ENCODE measurements at regions not wholly inside any gene's neighbourhood (a gene's known extent, or its start where the extent isn't known, plus 50 kb on each side); places are given as distances from the start of the nearest gene placed in this dataset.

DNA sequence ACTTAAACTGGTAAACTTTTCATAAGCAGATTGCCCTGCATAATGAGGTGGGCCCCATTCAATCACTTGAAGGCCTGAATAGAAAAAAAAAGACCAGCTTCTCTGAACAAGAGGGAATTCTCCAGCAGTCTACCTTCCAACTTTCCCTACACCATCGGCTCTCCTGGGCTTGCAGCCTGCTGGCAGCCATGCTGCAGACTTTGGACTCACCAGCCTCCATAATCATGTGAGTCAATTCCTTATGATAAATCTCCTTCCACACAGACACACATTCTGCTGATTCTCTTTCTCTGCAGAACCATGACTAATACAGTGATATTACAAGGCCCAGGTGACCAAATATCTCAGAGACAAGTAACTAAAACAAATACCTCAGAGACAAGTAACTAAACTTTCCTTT lies 113.8 kb upstream of the WDR17 start:
- no peak for DNase-seq

DNA sequence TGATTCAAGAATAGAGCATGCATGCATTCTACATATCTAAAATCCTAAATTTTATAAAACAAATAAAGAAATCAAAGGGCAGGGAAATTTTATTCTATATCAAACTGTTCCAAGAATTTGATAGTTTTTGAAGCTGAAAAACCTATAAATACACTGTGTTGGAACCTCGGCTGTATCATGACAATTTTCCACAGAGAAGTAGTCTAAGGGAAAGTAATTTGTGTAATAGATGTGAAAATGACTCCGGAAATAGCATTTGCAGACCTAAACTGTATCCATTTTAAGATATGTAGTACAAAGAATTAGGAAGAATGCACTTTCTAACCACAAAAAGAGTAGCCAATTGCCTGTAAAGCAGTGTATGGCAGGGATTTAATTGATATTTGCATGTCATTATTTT lies 112.5 kb upstream of the WDR17 start:
- no peak for DNase-seq

DNA sequence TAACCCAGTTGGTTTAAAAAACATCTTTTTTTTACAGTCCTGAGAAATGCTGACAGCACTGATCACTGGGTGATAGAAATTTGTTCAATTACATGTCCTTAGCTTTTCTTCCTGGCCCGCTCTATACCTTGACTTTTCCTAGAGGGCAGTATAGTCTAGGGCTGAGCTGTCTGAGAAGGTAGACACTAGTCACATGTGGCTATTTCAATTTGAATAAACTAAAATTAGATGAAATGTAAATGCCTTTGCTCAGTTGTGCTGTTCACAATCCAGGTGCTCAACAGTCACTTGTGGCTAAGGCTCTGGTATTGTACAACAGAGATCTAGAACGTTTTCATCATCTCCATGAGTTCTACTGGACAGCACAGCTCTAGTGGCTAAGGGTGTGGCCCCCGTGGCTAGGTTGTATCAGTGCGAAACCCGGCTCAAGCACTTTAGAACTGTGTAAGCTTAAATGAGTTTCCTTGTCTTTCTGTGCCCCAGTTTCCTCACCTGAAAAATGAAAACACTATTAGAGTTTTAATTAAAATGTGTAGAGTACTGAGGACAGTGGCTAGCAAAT lies 111.6 kb upstream of the WDR17 start:
- no peak for DNase-seq

DNA sequence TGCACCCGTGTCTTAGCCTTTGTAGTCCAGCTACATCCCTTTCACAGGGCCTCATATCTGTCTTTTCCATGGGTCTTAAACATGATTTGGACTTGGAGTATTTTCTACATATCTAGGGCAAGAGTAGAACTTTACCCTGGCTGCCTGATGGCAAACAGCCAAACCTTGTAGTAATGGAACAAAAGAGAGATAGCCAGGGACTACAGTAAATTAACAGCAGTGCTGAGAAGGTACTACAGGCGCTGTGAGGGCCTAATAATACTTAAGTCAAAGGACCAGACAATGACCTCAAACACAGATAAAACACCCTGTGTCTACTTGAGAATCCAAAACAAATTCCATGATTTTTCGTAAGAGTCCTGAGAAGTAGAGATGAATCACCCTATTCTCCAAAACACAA lies 111.0 kb upstream of the WDR17 start:
- no peak for DNase-seq

DNA sequence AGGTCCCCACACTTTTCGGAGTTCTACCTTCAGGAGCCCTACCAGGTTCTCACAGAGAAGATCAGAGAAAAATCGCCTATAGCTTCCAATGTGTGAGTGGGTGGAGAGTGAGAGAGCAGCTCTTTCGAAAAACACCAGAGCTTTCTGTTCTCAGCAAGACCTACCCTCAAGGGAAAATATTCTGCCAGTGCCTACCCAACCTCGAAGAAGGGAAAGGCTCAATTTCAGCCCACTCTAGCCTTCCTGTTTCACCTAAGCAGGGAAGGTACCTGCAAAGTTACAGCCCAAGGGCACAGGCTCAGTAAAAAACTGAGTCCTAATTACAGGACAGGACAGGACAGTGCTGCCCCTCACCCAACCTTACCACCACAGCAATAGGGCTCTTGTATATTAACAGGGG lies 104.0 kb upstream of the WDR17 start:
- no peak for DNase-seq

DNA sequence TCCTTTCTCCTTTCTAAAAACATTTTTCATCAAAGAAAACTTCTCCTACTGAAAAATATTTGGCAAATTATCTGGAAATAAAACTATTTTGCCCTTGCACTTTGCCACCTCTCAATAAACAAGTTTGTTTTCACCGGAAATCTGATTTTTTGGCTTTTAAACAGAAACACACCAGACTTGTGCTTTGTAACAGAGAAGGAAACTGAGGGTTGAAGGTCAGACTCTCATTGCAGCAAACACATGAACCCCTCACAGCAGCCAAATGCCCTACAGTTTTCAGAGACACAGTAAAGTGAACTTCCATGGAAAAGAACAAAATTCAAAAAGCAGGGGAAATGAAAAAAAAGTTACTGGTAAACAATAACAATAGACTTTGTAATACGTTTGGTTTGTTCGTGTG lies 95.6 kb upstream of the WDR17 start:
- no peak for DNase-seq

DNA sequence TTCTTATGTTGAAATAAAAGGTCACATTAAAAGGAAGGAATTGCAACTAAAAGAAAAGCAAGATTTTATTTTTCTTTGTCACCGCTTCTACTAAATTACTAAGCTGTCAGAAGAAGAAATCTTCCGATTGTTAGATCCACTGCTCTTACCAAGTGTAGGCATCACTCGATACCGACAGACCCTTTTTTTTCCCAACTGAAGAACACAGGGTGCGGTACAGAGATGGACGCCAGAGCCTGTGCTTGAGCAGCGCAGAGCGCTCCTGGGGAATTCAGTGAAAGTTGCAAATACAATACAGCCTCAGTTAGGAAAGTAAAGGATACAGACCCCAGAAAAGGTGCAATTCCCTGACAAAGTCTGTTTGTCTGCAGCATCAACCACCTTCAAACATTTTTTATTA lies 94.9 kb upstream of the WDR17 start:
- DNase-seq, result no peak

DNA sequence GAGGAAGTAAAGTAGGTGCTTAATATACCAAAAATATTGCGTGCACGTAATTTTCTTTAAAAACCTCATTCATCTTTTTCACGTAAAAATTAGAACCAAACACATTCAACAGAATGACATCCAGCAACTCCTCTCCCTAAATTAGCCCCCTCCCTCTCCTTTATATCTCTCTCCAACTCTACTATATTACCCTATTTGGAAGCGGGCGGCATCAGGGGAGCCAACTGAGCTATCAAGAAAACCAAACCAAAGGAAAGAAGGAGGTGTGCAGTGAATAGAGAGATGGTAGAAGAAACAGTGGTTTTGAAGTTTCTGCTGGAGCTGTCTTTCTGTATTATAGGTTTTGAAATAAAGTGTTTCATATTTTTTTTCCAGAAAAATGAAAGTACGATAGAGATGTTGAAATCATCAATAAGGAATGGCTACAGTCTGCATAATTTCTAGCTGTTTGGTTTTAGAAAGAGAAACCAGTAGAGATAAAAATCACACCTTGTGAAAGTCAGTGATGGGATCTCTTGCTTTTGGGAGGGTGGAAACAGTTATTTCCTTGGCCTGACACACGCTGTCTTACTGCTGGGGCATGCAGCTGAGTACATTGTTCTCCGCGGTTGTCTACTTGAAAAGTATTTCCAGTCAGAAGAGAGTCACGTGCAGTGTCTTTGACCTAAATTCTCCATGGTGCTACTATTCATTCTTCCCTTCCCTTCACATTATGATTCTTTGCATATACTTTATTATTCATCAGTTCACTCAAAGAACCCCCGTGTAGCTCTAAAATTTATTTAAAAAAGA lies 94.1 kb upstream of the WDR17 start:
- no peak for DNase-seq

DNA sequence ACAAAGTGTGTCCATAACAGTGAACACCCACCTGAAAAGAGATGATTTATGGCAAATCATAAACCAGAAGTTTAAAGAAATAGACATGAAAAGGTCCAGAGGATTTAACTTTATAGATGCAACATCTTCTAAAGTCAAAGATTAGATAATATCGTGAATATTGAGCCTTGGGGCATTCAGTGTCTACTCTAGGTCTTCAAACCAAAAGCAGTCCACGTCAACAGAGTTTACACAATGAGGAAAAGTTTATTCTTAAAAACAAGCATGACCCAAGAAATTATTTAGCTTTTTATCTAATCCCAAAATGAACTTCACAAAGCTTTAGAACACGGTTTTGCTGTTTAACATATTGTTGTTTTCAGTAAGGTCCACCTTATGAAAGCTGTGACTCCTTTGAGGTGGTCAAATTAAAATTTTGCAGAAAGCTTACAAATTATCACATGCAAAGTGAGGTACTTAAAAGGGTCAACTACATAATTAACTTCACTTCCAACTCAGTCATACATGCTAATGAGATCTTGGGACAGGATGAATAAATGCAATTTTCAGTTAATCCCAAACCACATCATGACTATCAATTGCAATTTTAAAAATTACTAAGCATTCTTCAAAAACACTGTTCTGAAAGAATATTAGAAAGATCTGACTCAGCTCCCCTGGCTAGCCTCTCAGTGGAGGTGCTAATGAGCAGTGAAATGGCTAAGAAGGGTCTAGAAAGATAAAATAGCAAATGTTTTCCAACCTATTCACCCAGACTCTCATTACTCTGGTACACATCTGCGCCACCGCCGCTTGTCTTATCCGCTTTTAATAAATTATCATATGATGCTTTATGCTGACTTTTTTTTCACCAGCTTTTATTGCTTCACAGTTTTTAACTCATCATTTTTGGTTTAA lies 92.4 kb upstream of the WDR17 start:
- no peak for DNase-seq

DNA sequence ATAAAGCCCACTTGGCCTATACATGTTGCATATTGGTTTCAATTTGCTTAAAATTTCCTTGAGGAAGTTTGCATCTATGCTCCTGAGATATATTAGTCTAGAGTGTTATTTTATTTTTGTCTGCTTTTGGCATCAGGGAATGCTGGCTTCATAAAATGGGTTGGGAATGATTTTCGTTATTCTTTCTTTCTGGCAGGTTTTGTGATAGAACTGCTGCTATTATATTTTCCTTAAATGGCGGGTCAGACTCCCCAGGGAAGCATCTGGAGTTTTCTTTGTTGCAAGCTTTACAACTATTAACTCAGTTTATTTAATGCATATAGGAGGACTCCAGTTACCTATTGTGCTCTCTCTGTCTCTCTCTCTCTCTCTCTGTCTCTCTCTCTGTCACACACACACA lies 82.0 kb upstream of the WDR17 start:
- DNase-seq, result no peak

DNA sequence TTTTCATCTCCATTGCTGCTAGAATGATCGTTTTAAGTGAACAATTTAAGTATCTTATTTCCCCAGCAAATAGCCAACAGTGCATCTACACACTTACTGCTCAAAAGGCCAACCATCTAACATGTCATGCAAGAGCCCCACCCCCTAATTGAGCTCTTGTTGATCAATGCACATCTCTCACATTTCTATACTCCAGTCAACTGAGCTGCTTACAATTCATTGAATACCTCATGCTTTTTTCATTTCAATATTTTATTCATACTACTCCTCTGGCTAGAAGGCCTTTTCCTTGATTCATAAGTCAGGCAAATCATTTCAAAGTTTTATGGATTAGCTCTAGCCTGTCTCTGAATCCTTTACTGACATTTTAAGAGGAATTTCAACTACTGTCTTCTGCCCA lies 79.0 kb upstream of the WDR17 start:
- no peak for DNase-seq

DNA sequence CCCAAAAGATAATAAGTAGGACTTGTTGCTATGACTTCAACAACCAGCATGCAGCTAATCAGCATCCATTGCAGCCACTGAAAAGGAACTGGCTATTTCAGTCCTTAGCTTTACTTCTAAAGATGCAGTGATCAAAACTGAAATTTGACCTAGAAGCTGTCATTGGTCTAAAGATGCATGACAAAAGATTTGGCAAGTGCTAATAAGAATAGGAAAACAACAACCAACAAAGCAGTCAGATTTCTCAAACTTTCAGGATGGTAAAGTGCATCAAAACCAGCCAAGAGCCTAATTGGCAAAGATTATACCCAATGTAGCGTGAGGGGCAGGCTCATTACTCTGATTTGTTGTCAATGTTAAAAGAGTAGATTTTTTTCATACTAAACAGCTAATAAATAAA lies 77.1 kb upstream of the WDR17 start:
- DNase-seq, result no peak

DNA sequence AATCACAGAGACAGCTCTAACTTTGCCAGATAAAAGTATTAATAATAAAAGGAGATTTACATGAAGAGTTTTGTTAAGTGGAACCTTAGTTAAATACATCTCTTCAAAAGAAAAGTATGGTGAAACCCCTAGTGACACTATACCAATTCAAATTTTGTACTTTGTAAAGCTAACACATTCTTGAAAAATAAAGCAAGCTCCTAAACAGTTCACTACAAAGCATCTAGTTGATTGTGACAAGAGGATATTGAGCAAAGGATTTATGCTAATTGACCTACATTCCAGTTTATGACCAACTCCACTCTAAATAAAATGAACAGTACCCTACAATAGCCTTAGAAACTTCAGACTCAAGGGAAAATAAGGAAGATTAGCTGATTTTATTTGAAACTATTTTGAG lies 69.4 kb upstream of the WDR17 start:
- no peak for DNase-seq

DNA sequence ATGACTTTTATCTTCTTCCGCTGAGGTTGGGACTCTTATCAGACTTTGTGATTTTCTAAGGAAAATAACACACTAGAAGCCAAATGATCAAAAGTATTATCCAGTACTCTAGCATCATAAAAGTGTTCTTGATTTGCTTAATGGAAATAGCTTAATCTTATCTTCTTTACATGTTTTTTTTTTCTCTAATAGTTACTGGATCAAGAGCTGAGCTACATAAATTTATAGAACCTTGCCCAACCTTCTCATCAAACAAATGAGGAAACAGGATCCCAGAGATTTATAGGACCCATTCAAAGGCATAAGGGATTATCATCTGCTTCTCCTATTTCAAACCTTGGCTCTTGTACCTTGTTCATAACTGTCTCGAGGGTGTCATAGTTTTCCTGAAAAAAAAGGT lies 68.3 kb upstream of the WDR17 start:
- no peak for DNase-seq

DNA sequence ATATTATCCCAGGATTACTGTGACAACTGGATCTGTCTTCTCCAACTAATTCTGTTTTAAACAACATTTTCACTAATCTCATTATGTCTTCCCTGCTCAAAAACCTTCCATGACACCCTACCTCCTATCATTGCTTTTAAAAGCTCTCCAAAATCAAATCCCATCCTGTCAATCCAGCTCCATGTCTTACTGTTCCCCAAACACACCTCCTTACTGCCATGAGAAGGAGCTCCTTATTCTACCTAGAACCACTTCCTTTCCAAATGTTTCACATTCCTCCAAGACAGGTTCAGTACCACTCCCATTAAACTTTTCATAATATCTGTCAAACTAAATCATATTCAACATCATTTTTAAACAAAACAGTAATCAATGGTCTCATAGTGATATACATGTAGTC lies 66.9 kb upstream of the WDR17 start:
- no peak for DNase-seq

DNA sequence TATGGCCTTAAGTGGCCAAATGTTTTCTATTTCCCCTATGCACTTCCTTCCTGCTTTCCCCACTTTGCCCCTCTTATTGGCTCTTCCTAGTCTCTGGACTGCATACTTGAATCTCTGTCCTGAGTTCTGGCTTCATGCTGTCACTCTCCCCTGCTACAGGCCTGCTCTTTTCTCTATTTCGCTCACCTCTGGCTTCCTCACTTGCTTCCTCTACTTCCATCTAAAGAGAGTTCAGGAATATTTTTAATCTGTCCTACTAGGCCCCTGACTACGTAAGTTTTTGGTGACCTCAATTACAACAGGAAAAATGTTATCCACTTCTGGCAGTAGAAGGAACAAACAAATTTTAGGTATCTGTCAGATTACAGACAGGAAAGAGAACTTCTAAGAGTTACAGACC lies 65.7 kb upstream of the WDR17 start:
- DNase-seq, result no peak

DNA sequence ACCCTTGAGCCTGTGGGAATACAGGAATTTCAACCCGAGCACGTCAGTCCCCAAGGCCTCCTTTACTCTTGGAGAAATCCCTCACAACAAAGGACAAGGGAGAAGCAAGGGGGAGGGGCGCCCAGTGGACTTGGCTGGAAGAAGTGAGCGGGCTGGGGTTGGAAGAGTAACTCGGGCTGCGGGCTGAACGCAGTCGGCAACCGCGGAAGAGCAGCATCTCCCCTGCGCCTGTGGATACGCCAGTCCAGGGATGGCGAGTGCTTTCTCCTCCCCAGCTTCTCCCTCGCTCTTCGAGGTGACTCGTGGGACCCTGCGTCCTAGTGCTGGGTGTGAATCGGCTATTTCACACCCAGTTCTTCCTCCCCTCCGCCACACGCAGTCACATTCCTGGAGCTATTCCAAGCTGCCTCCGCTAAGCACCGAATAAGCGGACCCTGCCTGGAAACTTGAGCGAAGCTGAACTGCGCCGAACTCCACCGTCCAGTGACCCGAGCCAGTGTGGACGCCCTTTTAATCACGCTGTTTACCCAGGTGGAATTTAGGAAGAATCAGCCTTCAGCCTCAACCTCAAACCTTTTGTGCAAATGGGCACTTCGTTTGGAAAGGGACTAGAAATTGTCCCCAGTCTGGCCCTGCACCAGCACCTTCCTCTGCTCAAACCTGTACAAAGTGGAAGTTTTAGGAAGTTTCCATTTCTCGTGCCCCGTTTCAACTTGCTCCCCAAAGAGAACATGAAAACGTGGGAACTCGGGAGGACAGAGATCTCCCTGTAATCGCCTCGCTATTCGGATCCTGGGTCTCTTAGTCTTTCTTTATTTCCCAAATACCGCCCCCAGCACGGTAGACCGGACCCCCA lies 64.3 kb upstream of the WDR17 start:
- DNase-seq, result no peak

DNA sequence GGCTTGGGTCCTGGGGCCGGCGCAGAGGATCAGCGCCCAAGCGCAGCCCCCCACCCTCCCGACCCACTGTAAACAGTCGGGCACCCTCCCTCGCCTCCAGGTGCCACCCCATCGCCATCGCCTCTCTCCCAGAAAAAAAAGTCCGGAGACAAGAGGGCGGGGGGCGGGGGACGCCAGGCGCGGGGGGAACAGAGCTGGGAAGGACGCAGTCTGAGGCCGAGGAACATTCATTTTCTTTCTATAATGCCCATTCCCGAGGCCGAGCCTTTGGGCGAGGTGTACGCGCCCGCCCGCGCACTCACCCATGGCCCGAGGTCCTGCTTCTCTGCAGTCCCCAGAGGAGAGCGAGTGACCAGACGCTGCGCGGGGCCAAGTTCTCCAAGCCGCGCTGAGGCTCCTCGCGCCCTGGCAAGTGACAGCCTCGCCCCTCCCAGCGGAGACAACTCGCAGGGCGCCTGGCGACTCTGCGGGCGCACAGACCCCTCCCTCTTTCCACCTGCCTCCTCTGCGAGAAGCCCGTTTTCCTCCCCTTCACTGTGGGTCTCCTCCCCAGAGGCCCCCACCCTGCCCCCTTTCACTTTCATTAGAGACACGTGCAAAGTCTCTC lies 63.5 kb upstream of the WDR17 start:
- no peak for DNase-seq

DNA sequence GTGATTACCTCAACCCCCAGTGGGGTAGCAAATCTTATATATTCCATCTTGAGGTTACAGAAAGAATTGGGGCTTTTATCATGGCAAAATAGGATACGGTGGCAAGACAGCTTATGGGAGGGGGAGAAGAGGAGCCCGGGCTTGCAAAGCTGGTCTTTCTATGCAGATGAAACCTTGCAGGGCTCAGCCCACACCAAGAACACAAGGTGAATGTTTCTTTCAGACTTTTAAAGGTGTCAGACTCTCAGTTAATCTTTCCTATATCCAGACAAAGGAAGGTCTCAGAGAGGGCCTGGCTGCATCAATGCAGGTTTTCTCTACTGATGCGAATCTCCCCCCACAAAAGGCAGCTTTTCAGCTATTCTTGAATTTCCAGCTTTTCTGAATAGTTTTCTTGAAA lies 59.9 kb upstream of the WDR17 start:
- no peak for DNase-seq

DNA sequence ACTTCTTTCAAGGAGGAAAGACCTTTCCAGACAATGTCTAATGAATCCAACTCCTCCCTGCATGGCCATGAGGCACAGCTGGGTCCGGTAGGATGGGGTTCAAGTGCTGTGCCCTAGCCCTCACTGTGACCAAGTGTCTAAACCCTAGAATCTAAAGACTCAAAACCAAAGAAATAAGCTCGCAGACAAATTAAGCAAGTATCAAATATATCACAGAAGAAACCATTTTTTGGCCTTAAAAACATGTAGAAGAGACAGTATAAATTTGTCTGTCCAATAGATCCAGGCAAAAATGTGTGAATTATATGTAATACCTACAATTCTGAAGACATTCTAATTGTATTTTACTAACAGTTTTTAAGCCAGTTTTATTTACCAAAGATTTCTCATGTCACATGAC lies 56.4 kb upstream of the WDR17 start:
- DNase-seq, result no peak

DNA sequence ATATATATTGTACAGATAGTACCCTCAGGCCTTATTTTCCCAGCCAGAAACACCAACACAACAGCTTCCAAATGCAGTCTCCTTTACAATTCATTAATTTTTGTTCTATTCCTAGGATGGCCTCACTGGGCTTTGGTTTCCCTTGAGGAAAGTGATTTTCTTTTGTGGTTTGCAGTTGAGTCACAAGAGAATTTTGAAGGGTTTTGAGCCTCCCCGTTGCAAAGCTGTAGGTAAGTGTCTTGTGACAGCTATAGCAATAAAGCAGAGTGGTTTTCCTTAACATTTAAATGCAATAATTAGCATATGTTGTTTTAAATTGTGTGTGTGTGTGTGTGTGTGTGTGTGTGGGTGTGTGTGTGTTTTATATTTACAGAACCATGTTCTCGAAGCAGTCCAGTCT lies 54.1 kb upstream of the WDR17 start:
- no peak for DNase-seq

DNA sequence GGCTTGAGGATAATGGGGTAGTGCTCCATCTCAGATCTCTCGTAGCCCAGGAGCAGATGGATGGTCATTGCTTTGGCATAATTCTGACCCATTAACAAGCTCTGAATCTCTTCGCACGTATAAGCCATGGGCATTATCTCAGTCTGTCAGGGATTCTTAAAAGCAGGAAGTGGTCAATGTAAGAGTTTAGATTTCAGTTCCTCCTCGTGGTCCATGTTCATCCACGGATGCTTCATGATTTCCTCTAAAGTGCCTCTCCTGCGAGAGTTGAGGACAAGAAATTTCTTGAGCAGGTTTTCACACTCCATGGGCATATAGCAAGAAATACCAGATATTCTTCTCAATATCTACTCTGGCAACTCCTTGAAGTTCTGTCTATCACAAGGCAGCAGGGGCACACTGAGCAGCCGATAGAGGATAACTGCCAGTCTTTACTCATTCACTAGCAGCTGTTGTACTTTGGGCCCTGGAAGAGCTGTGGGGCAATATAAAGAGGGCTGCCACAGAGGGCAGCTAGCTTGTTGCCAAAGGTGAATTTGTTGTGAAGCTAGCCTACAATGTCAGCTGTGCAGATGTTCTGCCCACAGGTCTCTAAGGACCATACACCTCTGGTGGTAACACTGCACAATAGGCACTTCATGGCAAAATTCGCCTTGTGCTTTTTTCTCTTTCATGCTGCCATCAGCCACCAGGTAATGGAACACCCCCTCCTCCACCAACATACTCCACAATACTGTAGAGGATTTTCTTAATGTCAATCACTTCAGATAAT lies 52.0 kb upstream of the WDR17 start:
- no peak for DNase-seq
